Adrenal gland (tissue), 9 donors: ENCODE measurements at regions not wholly inside any gene's neighbourhood (a gene's known extent, or its start where the extent isn't known, plus 50 kb on each side); places are given as distances from the start of the nearest gene placed in this dataset.
"Not testable (repeated sequence)": the region's sequence is repeated elsewhere in the genome, so short reads cannot be mapped to it uniquely, and the experiment has no call there.

ENCODE experiments used
- DNase-seq, 7 donors: peaks; one replicate each; pipeline ENCODE4 v3.0.0-alpha.2; 2019 to 2020
- H3K27ac ChIP-seq, 5 donors: fragments of 200-600 bp; sonication (generic) in 4 of 5; 1 replicate in 3 of 5; 2 replicates in 2 of 5; pipeline versions ENCODE4 v1.5.1 to v1.8.0; 2016 to 2020; ENCODE audit warnings: mild to moderate bottlenecking in 1 of 5
- H3K27me3 ChIP-seq: fragments of 200-600 bp; 2 replicates; pipeline ENCODE4 v1.8.0; 2021
- H3K36me3 ChIP-seq, 2 donors: fragments of 200-600 bp; replicated peaks in 1 of 2; 1 replicate in 1 of 2; 2 replicates in 1 of 2; pipeline versions ENCODE4 v1.5.1 to v1.8.0; 2018 to 2022
- H3K4me1 ChIP-seq, 2 donors: fragments of 200-600 bp; replicated peaks in 1 of 2; 1 replicate in 1 of 2; 2 replicates in 1 of 2; pipeline versions ENCODE4 v1.5.1 to v1.8.0; 2018 to 2021
- H3K4me3 ChIP-seq, 4 donors: fragments of 200-600 bp; sonication (generic) in 3 of 4; one replicate each; pipeline ENCODE4 v1.5.1; 2016 to 2018
- H3K9me3 ChIP-seq, 3 donors: fragments of 200-600 bp; sonication (generic) in 1 of 3; replicated peaks in 1 of 3; 1 replicate in 2 of 3; 2 replicates in 1 of 3; pipeline versions ENCODE4 v1.5.1 to v1.8.0; 2016 to 2021
- POLR2A ChIP-seq, 2 donors: fragments of 450-650 bp; IDR thresholded peaks; one replicate each; pipeline ENCODE4 v1.6.1; 2017; ENCODE audit warnings: antibody characterized with exemption in 2 of 2, mild to moderate bottlenecking in 2 of 2, moderate library complexity in 1 of 2
- WGBS, 4 donors: extraction: QIAGEN DNeasy Blood & Tissue Kit in 2 of 4; methylation state at CpG; one replicate each; pipeline versions ENCODE4 v1.1.5 to v1.1.7; 2013 to 2017; 5-methylcytosine and 5-hydroxymethylcytosine counted together
- intact Hi-C, 2 donors: fragments of 100-400 bp; cut with DNase I; formaldehyde crosslinking; loops; one replicate each; pipeline versions ENCODE4 v1.14.1 to v1.15.0; 2022 to 2023
- TF ChIP-seq, protein P1 (sequence below), 6 experiments: fragments of 450-650 bp in 4 of 6; fragments of 200-600 bp in 2 of 6; sonication (generic) in 1 of 6; IDR thresholded peaks; 1 replicate in 5 of 6; 2 replicates in 1 of 6; pipeline versions ENCODE4 v1.5.1 to v1.8.0; 2016 to 2021; ENCODE audit warnings: antibody characterized with exemption in 6 of 6, mild to moderate bottlenecking in 2 of 6, moderate library complexity in 1 of 6
- donor health status: healthy with polysubstance abuse.
- donor health status: Bipolar disorder and iron deficiency.
- donor health status: DM: yes; HTN: yes; CAD: no.
- donor health status: DM: no; HTN: no; CAD: no.
- donor health status: DM: no; HTN: no; CAD: no.

- Histone ChIP-seq H3K9me3 (no peaks in the 10 kb centered on the region), H3K4me1 (no peaks in the 10 kb centered on the region), H3K27me3 (no peaks in the 10 kb centered on the region), H3K4me3 (no peak overlapping the region), H3K27ac (no peak overlapping the region), H3K36me3 (no peaks in the 10 kb centered on the region)
- intact Hi-C loops: no loop called here
- WGBS, 4 donors: 78 to 98% (median 80%) methylated on average over 3 to 4 of the region's 4 CpGs
- TF ChIP-seq, protein P1, sequence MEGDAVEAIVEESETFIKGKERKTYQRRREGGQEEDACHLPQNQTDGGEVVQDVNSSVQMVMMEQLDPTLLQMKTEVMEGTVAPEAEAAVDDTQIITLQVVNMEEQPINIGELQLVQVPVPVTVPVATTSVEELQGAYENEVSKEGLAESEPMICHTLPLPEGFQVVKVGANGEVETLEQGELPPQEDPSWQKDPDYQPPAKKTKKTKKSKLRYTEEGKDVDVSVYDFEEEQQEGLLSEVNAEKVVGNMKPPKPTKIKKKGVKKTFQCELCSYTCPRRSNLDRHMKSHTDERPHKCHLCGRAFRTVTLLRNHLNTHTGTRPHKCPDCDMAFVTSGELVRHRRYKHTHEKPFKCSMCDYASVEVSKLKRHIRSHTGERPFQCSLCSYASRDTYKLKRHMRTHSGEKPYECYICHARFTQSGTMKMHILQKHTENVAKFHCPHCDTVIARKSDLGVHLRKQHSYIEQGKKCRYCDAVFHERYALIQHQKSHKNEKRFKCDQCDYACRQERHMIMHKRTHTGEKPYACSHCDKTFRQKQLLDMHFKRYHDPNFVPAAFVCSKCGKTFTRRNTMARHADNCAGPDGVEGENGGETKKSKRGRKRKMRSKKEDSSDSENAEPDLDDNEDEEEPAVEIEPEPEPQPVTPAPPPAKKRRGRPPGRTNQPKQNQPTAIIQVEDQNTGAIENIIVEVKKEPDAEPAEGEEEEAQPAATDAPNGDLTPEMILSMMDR (IDR thresholded peaks at IDR 0.05): no peak
- no peak for TF ChIP-seq POLR2A (IDR thresholded peaks at IDR 0.05)
- no peak for DNase-seq
Measured at GRCh38 chr10:65166272-65166671, 1645.1 kb downstream of the REEP3 start.

DNA sequence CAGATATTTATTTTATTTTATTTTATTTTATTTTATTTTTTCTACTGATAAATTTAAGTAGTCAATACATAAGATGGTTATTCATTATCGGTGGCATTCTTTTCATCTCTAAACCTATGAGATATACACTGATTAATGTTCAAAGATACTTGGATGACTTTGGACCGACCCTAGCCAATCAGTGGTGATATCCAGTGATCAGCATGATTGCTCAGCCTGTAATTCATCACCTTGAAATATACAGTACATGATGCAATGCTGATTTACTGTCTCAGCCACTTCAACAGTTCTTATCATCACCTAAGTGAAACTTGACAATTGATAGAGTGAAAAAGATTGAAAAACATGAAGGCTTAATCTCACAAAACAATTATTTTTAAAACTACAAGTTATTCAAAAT, 1651.0 kb downstream of the REEP3 start:
- no peak overlapping the region for H3K4me3 ChIP-seq
- no peak for DNase-seq
- no peak overlapping the region for H3K27ac ChIP-seq
- 58 to 68% (median 62%) methylated on average over 2 of the region's 2 CpGs for WGBS, 4 donors
- intact Hi-C loops: no loop called here
- TF ChIP-seq POLR2A (IDR thresholded peaks at IDR 0.05): no peak
- TF ChIP-seq, protein P1 (IDR thresholded peaks at IDR 0.05): no peak
- H3K36me3 ChIP-seq: no peaks in the 10 kb centered on the region
- H3K4me1 ChIP-seq: no peaks in the 10 kb centered on the region
- no peaks in the 10 kb centered on the region for H3K27me3 ChIP-seq
- no peaks in the 10 kb centered on the region for H3K9me3 ChIP-seq

DNA sequence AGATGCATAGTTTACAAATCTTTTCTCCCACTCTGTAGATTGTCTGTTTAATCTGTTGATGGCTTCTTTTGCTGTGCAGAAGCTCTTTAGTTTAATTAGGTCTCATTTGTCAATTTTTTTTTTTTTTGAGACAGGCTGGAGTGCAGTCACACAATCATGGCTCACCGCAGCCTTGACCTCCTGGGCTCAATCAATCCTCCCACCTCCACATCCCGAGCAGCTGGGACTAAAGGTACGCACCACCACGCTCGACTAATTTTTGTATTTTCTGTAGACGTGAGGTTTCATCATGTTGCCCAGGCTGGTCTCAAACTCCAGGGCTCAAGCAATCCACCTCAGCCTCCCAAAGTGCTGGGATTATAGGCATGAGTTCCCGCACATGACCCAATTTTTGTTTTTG, 1655.8 kb downstream of the REEP3 start:
- Histone ChIP-seq H3K36me3 (no peaks in the 10 kb centered on the region), H3K9me3 (no peaks in the 10 kb centered on the region), H3K4me3 (no peak overlapping the region), H3K4me1 (no peaks in the 10 kb centered on the region), H3K27me3 (no peaks in the 10 kb centered on the region), H3K27ac (no peak overlapping the region)
- intact Hi-C loops: no loop called here
- 75 to 82% (median 80%) methylated on average over 7 of the region's 7 CpGs for WGBS, 4 donors
- TF ChIP-seq, protein P1 (IDR thresholded peaks at IDR 0.05): no peak
- TF ChIP-seq POLR2A (IDR thresholded peaks at IDR 0.05): no peak
- DNase-seq: no peak

DNA sequence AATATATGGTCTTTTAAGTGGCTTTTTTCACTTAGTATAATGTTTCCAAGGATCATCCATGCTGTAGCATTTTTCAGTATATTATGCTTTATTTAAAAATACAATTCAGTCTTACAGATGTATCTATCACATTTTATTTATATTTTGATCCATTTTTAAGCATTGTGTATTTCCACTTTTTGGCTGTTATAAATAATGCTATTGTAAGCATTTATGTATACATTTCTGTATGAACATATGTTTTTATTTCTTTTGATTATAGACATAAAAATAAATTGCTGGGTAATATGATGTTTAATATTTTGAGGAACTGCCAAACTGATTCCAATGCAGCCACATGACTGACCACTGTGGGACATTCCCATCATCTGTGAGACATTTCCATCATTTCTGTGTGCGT, 1662.0 kb downstream of the REEP3 start:
- no peak overlapping the region for H3K27ac ChIP-seq
- TF ChIP-seq POLR2A (IDR thresholded peaks at IDR 0.05): no peak
- TF ChIP-seq, protein P1 (IDR thresholded peaks at IDR 0.05): no peak
- no peaks in the 10 kb centered on the region for H3K36me3 ChIP-seq
- intact Hi-C loops: no loop called here
- DNase-seq: no peak
- H3K4me3 ChIP-seq: no peak overlapping the region
- H3K4me1 ChIP-seq: no peaks in the 10 kb centered on the region
- no peaks in the 10 kb centered on the region for H3K27me3 ChIP-seq
- 88 to 96% (median 92%) methylated on average over 1 of the region's 1 CpG for WGBS, 4 donors
- H3K9me3 ChIP-seq: no peaks in the 10 kb centered on the region

GRCh38 chr10:65186668-65187067, 1665.5 kb downstream of the REEP3 start:
- H3K36me3 ChIP-seq, H3K4me1 ChIP-seq, H3K4me3 ChIP-seq, H3K9me3 ChIP-seq, H3K27ac ChIP-seq, H3K27me3 ChIP-seq, intact Hi-C loops, DNase-seq: not testable (repeated sequence)
- 89 to 91% (median 90%) methylated on average over 1 of the region's 1 CpG for WGBS, 4 donors
